ENCODE measurements at regions not wholly inside any gene's neighbourhood (a gene's known extent, or its start where the extent isn't known, plus 50 kb on each side); places are given as distances from the start of the nearest gene placed in this dataset.

DNA sequence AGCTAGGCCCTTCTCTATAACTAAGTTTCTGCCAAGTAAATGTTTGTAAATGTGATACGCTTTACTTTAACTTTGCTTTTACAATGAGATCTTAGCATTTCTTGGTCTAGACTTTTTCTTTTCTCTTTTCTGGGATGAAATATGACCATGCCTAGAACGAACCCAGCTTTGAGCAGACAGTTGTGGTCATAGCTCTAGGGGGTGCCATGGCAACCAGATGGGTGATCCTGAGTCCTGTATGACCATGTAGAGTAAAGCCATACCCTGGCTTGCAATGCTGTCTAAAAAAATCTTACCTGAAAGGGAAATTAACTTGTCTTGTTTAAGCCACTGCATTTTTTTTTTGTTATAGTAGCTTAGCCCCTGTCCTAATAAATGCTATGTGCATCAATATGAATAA is 956.3 kb downstream of the SLC4A3 start:
- TF ChIP-seq, protein P1, sequence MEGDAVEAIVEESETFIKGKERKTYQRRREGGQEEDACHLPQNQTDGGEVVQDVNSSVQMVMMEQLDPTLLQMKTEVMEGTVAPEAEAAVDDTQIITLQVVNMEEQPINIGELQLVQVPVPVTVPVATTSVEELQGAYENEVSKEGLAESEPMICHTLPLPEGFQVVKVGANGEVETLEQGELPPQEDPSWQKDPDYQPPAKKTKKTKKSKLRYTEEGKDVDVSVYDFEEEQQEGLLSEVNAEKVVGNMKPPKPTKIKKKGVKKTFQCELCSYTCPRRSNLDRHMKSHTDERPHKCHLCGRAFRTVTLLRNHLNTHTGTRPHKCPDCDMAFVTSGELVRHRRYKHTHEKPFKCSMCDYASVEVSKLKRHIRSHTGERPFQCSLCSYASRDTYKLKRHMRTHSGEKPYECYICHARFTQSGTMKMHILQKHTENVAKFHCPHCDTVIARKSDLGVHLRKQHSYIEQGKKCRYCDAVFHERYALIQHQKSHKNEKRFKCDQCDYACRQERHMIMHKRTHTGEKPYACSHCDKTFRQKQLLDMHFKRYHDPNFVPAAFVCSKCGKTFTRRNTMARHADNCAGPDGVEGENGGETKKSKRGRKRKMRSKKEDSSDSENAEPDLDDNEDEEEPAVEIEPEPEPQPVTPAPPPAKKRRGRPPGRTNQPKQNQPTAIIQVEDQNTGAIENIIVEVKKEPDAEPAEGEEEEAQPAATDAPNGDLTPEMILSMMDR (IDR thresholded peaks at IDR 0.05): no peak
- no peak for TF ChIP-seq POLR2A (IDR thresholded peaks at IDR 0.05)
